ENCODE measurements at regions not wholly inside any gene's neighbourhood (a gene's known extent, or its start where the extent isn't known, plus 50 kb on each side); places are given as distances from the start of the nearest gene placed in this dataset.

DNA sequence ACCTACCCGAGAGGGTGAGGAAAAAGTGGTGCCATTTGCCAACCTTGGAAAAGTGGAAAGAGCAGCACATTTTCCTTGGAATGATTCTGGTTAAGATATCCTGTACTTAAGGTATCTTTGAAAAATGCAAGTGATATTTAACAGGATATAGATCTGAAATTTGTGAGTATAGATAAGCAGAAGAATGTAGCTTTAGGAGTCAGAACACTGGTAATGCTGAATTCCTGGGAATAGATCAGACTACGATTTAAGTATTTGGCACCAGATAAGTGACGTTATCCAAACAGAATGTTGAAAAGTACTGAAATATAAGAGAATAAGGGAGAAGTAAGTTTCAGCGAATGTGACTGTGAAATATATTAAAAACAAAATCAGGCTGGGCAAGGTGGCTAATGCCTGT lies 210.1 kb downstream of the PCDH7 start:
- Histone ChIP-seq H3K27ac (no peak overlapping the region), H3K4me3 (no peak overlapping the region), H3K4me1 (no peaks in the 10 kb centered on the region), H3K36me3 (ENCODE audit: low read depth, missing control alignments) (no peaks in the 10 kb centered on the region), H3K27me3 (no peaks in the 10 kb centered on the region), H3K9me3 (no peaks in the 10 kb centered on the region)
- DNase-seq: no peak
- intact Hi-C loops (cut with DNase I; ENCODE audit: low total_unique reads): no loop called here
- TF ChIP-seq POLR2A (IDR thresholded peaks at IDR 0.05): no peak
- TF ChIP-seq, protein P1, sequence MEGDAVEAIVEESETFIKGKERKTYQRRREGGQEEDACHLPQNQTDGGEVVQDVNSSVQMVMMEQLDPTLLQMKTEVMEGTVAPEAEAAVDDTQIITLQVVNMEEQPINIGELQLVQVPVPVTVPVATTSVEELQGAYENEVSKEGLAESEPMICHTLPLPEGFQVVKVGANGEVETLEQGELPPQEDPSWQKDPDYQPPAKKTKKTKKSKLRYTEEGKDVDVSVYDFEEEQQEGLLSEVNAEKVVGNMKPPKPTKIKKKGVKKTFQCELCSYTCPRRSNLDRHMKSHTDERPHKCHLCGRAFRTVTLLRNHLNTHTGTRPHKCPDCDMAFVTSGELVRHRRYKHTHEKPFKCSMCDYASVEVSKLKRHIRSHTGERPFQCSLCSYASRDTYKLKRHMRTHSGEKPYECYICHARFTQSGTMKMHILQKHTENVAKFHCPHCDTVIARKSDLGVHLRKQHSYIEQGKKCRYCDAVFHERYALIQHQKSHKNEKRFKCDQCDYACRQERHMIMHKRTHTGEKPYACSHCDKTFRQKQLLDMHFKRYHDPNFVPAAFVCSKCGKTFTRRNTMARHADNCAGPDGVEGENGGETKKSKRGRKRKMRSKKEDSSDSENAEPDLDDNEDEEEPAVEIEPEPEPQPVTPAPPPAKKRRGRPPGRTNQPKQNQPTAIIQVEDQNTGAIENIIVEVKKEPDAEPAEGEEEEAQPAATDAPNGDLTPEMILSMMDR (IDR thresholded peaks at IDR 0.05): no peak
- 86 to 89% methylated on average over 4 of the region's 4 CpGs for WGBS, 2 donors

DNA sequence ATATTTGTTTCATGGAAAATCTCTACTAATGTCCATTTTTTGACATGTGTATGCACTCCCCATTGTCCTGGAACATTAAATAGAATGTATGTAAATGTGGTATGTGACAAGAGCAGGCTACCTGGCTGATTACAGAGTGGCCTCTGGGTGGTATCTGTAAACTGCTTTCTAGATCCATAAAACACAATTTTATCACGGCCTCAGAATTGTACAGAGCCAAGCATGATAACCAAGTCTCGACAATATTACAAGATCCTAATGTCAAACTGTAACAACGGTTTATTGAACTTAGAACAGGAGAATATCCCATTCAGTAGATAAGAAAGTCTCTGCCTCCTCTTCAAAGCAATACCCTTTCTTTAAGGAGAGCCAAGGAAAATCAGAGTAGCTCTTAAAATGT lies 212.4 kb downstream of the PCDH7 start:
- Histone ChIP-seq H3K27ac (no peak overlapping the region), H3K4me1 (no peaks in the 10 kb centered on the region), H3K36me3 (ENCODE audit: low read depth, missing control alignments) (no peaks in the 10 kb centered on the region), H3K4me3 (no peak overlapping the region), H3K27me3 (no peaks in the 10 kb centered on the region), H3K9me3 (no peaks in the 10 kb centered on the region)
- DNase-seq: no peak
- WGBS, 2 donors: 58 to 78% methylated on average over 3 of the region's 3 CpGs
- TF ChIP-seq, protein P1 (IDR thresholded peaks at IDR 0.05): no peak
- no peak for TF ChIP-seq POLR2A (IDR thresholded peaks at IDR 0.05)
- intact Hi-C loops (cut with DNase I; ENCODE audit: low total_unique reads): no loop called here

DNA sequence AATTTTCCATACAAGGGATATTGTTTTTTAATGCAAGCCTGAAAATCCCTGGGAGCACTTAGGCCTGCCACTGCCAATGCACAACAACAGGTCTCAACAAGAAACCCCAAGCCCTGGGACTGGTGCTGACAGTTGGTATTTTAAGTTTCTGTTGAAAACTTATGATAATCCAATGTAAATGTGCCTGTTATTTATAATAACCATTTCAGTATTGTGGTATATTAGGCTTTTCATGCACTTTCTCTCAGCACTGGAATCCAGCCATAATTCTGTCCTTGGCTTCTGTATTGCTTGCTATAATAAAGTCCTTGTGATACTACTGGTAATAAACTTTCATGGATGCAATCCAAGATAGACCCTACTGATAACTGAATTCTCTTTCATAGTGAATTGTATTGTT lies 218.9 kb downstream of the PCDH7 start:
- Histone ChIP-seq H3K36me3 (ENCODE audit: low read depth, missing control alignments) (no peaks in the 10 kb centered on the region), H3K4me1 (no peaks in the 10 kb centered on the region), H3K27ac (no peak overlapping the region), H3K4me3 (no peak overlapping the region), H3K27me3 (no peaks in the 10 kb centered on the region), H3K9me3 (no peaks in the 10 kb centered on the region)
- intact Hi-C loops (cut with DNase I; ENCODE audit: low total_unique reads): no loop called here
- TF ChIP-seq POLR2A (IDR thresholded peaks at IDR 0.05): no peak
- TF ChIP-seq, protein P1 (IDR thresholded peaks at IDR 0.05): no peak
- no peak for DNase-seq

DNA sequence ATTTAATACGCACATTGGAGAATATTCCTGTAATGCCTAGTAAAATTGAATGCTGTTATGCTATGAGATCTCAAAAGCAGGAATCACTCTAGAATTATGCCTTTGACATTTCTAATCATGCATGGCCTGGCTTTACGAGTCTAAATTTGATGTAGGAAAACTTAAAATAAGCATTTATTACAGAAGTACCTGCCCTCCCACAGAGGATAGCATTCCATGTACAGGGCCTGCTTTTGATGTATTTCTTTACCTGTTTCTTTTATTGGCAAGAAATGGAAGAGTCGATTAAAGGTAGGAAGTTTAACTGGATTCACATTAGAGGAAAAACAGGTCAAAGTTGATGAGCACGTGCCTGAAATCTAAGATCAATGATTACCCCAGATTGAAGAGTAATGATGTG lies 219.5 kb downstream of the PCDH7 start:
- DNase-seq: no peak
- Histone ChIP-seq H3K27ac (no peak overlapping the region), H3K4me1 (no peaks in the 10 kb centered on the region), H3K9me3 (no peaks in the 10 kb centered on the region), H3K4me3 (no peak overlapping the region), H3K27me3 (no peaks in the 10 kb centered on the region), H3K36me3 (ENCODE audit: low read depth, missing control alignments) (no peaks in the 10 kb centered on the region)
- intact Hi-C loops (cut with DNase I; ENCODE audit: low total_unique reads): no loop called here
- TF ChIP-seq, protein P1 (IDR thresholded peaks at IDR 0.05): no peak
- TF ChIP-seq POLR2A (IDR thresholded peaks at IDR 0.05): no peak
- 63 to 71% methylated on average over 4 of the region's 4 CpGs for WGBS, 2 donors

DNA sequence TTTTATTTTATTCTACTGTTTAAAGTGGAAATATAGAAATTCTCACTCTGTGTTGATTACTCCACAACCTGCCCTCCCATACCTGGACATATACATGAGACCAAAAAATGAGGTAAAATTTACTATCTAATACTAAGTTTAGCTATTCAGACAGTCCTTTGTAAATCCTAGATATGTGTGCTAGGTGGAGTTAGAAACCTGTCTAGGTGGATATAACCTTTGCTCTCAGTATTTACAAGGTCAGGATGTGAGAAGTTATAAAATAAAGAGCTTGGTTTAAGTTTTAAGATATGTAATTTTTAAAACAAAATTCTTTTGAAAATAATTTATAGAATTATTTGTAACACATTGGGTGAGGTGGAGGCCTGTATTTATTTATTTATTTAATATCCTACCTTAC lies 221.5 kb downstream of the PCDH7 start:
- H3K4me1 ChIP-seq: no peaks in the 10 kb centered on the region
- no peak for DNase-seq
- no peaks in the 10 kb centered on the region for H3K9me3 ChIP-seq
- TF ChIP-seq, protein P1 (IDR thresholded peaks at IDR 0.05): no peak
- TF ChIP-seq POLR2A (IDR thresholded peaks at IDR 0.05): no peak
- no peak overlapping the region for H3K4me3 ChIP-seq
- H3K36me3 ChIP-seq (ENCODE audit: low read depth, missing control alignments): no peaks in the 10 kb centered on the region
- intact Hi-C loops (cut with DNase I; ENCODE audit: low total_unique reads): no loop called here
- no peak overlapping the region for H3K27ac ChIP-seq
- H3K27me3 ChIP-seq: no peaks in the 10 kb centered on the region
